Kidney (tissue), 13 donors: ENCODE measurements at regions not wholly inside any gene's neighbourhood (a gene's known extent, or its start where the extent isn't known, plus 50 kb on each side); places are given as distances from the start of the nearest gene placed in this dataset.
A peak's percentile ranks its signal among the peaks of the same experiment; 100 is the strongest.

ENCODE experiments used
- DNase-seq, 5 donors: peaks; one replicate each; pipeline ENCODE4 v3.0.0-alpha.2; 2013 to 2020
- FAIRE-seq: peaks from 2 replicates; lab custom pipeline; 2012; peaks lifted over from hg19 to GRCh38; lab: Jason Lieb, UNC
- H3K27ac ChIP-seq, 2 donors: one replicate each; pipeline ENCODE4 v1.7.0; 2013; ENCODE audit warnings: low read depth in 2 of 2, low read length in 2 of 2, inconsistent platforms in 1 of 2
- H3K27me3 ChIP-seq: one replicate; pipeline ENCODE4 v1.7.1; 2013; ENCODE audit warnings: low read length, inconsistent platforms; ENCODE audit not compliant: control insufficient read depth, insufficient read depth
- H3K36me3 ChIP-seq, 3 donors: one replicate each; pipeline versions ENCODE4 v1.7.0 to v1.7.1; 2013; ENCODE audit warnings: low read length in 3 of 3, control low read depth in 1 of 3, inconsistent platforms in 1 of 3; ENCODE audit not compliant: insufficient read depth in 3 of 3, control insufficient read depth in 2 of 3
- H3K4me1 ChIP-seq, 3 donors: one replicate each; pipeline versions ENCODE4 v1.7.0 to v1.7.1; 2013; ENCODE audit warnings: low read length in 3 of 3, inconsistent platforms in 1 of 3, low read depth in 1 of 3; ENCODE audit not compliant: control insufficient read depth in 2 of 3, insufficient read depth in 2 of 3
- H3K4me3 ChIP-seq, 3 donors: one replicate each; pipeline versions ENCODE4 v1.7.0 to v1.8.1; 2013; ENCODE audit warnings: low read length in 3 of 3, control low read depth in 1 of 3, inconsistent platforms in 1 of 3
- H3K9ac ChIP-seq, 3 donors: one replicate each; pipeline versions ENCODE4 v1.7.0 to v1.7.1; 2013; ENCODE audit warnings: low read length in 3 of 3, control low read depth in 1 of 3, inconsistent platforms in 1 of 3
- H3K9me3 ChIP-seq, 3 donors: one replicate each; pipeline versions ENCODE4 v1.7.0 to v1.7.1; 2013; ENCODE audit warnings: low read length in 3 of 3, control low read depth in 1 of 3, inconsistent platforms in 1 of 3; ENCODE audit not compliant: control insufficient read depth in 2 of 3, insufficient read depth in 1 of 3
- CTCF ChIP-seq: IDR thresholded peaks from 3 replicates; pipeline ENCODE4 v1.5.1; 2012; ENCODE audit warnings: mild to moderate bottlenecking, moderate library complexity, borderline replicate concordance; ENCODE audit not compliant: insufficient read depth; ENCODE audit errors: extremely low read depth
- intact Hi-C: fragments of 100-400 bp; cut with DNase I; formaldehyde crosslinking; loops from one replicate; pipeline ENCODE4 v1.11.1; 2022
- donor health status: control.
- donor health status: control.
- donor health status: control.
- donor health status: control.
- donor health status: control.
- donor health status: DM: yes; HTN: yes; CAD: no.
- donor health status: Normal renal cell carcinoma (clear cell type).

DNA sequence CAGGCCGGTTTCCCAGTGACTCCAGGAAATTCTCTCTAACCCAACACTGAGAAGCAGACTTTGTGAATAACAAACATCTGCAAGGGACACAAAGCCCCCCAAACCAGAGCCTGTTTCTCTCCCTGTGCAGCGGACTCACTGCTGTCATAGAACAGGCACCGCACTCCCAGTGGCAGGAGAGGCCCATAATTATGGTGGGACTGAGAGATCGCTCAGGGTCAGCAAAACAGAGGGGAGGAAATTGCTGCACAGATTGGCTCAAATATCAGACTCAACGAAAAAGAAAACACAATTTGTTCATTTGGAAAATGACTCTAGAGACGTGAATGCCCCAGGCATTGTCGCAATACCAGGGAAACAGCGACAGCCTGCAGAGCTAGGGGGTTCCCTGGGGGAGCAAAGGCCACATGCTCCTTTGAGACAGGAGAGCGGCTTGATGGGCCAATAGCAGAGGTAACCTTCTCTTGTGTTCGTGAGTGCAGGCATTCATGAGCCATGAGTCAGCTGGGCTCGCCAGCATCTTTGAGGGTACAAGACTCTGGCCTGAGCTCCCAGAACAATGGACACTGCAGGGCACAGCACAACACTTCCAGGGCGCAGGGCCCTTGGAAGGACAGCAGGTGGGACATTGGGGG lies 143.3 kb upstream of the KLHL29 start:
- Histone ChIP-seq H3K4me3 (no peak overlapping the region), H3K9me3 (no peaks in the 10 kb centered on the region), H3K27ac (no peak overlapping the region), H3K36me3 (no peaks in the 10 kb centered on the region), H3K9ac (no peak overlapping the region), H3K27me3 (no peaks in the 10 kb centered on the region), H3K4me1 (no peaks in the 10 kb centered on the region)
- TF ChIP-seq CTCF = no peak
- intact Hi-C loops = no loop called here
- DNase-seq = peak in 1 of 5 donors; percentile 4
- FAIRE-seq = no peak

- Histone ChIP-seq H3K27ac (no peak overlapping the region), H3K4me1 (no peaks in the 10 kb centered on the region), H3K9me3 (no peaks in the 10 kb centered on the region), H3K9ac (no peak overlapping the region), H3K27me3 (no peaks in the 10 kb centered on the region), H3K4me3 (no peak overlapping the region), H3K36me3 (no peaks in the 10 kb centered on the region)
- FAIRE-seq = no peak
- intact Hi-C loops = no loop called here
- no peak for DNase-seq
- TF ChIP-seq CTCF = no peak
Measured at GRCh38 chr2:23243073-23243659, 141.8 kb upstream of the KLHL29 start.

DNA sequence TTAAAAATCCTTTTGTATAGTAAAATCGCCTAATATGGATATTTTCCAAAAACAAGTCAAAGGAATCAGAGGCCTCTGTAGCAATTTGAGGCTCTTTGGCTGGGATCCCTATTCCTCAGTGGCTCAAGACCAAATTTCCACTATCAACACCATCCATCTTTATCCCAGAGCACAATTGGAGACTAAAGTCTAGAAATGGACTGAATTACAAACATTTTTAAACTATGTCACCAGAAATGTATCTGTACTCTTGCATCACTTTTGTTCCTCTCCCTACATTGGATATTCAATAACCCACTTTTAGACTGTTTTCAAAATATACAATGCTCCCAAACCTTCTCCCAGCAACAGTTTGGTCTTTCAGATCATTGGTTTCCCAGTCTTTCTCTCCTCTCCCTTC lies 140.4 kb upstream of the KLHL29 start:
- DNase-seq (no peak), FAIRE-seq (no peak)
- H3K9ac ChIP-seq = no peak overlapping the region
- no peak for TF ChIP-seq CTCF
- H3K4me3 ChIP-seq = no peak overlapping the region
- H3K36me3 ChIP-seq = no peaks in the 10 kb centered on the region
- intact Hi-C loops = no loop called here
- H3K9me3 ChIP-seq = no peaks in the 10 kb centered on the region
- no peaks in the 10 kb centered on the region for H3K4me1 ChIP-seq
- no peak overlapping the region for H3K27ac ChIP-seq
- no peaks in the 10 kb centered on the region for H3K27me3 ChIP-seq
